Gastroesophageal sphincter (tissue), 4 donors: ENCODE measurements at regions not wholly inside any gene's neighbourhood (a gene's known extent, or its start where the extent isn't known, plus 50 kb on each side); places are given as distances from the start of the nearest gene placed in this dataset.

Experiments
- ATAC-seq: fragments of 150-250 bp; one replicate; pipeline ENCODE4 v1.9.1; 2016; ENCODE audit warnings: mild to moderate bottlenecking, moderate library complexity
- H3K27ac ChIP-seq, 4 donors: fragments of 200-600 bp; sonication (generic) in 3 of 4; 1 replicate in 3 of 4; 2 replicates in 1 of 4; pipeline ENCODE4 v1.5.1; 2016 to 2019
- H3K27me3 ChIP-seq: fragments of 200-600 bp; sonication (generic); one replicate; pipeline ENCODE4 v1.5.1; 2019
- H3K36me3 ChIP-seq, 2 donors: fragments of 200-600 bp; sonication (generic); one replicate each; pipeline ENCODE4 v1.5.1; 2019; ENCODE audit warnings: control low read depth in 1 of 2
- H3K4me1 ChIP-seq, 3 donors: fragments of 200-600 bp; sonication (generic); 1 replicate in 2 of 3; 2 replicates in 1 of 3; pipeline ENCODE4 v1.5.1; 2016 to 2019; ENCODE audit warnings: control low read depth in 2 of 3
- H3K4me3 ChIP-seq, 2 donors: fragments of 200-600 bp; sonication (generic); one replicate each; pipeline ENCODE4 v1.5.1; 2019; ENCODE audit warnings: mild to moderate bottlenecking in 1 of 2, moderate library complexity in 1 of 2
- H3K9me3 ChIP-seq, 3 donors: fragments of 200-600 bp; sonication (generic); one replicate each; pipeline ENCODE4 v1.5.1; 2017 to 2019; ENCODE audit warnings: control low read depth in 2 of 3
- EP300 ChIP-seq: sonication (generic); formaldehyde crosslinking; IDR thresholded peaks from one replicate; pipeline ENCODE4 v1.6.1; 2017; ENCODE audit warnings: antibody characterized with exemption, mild to moderate bottlenecking
- POLR2A ChIP-seq, 2 donors: fragments of 450-650 bp; IDR thresholded peaks; one replicate each; pipeline ENCODE4 v1.6.1; 2017; ENCODE audit warnings: antibody characterized with exemption in 2 of 2, mild to moderate bottlenecking in 2 of 2, moderate library complexity in 1 of 2
- POLR2AphosphoS5 ChIP-seq: sonication (generic); formaldehyde crosslinking; IDR thresholded peaks from one replicate; pipeline ENCODE4 v1.6.1; 2017; ENCODE audit warnings: antibody characterized with exemption
- WGBS, 2 donors: methylation state at CpG; one replicate each; pipeline ENCODE4 v1.1.5; 2018; ENCODE audit warnings: low coverage in 1 of 2; 5-methylcytosine and 5-hydroxymethylcytosine counted together
- TF ChIP-seq, protein P1 (sequence below), 4 experiments: fragments of 200-600 bp in 2 of 4; fragments of 450-650 bp in 2 of 4; sonication (generic) in 1 of 4; IDR thresholded peaks; one replicate each; pipeline ENCODE4 v1.5.1; 2017 to 2019; ENCODE audit warnings: antibody characterized with exemption in 4 of 4, mild to moderate bottlenecking in 2 of 4, moderate library complexity in 2 of 4

DNA sequence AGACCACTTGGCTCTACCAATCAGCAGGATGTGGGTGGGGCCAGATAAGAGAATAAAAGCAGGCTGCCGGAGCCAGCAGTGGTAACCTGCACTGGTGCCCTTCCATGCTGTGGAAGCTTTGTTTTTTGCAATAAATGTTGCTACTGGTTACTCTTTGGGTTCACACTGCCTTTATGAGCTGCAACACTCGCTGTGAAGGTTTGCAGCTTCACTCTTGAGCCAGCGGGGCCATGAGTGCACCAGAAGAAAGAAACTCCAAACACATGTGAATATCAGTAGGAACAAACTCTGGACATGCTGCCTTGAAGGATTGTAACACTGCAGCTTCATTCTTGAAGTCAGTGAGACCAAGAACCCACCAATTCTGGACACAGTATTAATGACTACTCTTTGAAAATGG, 89.9 kb upstream of the MBOAT1 start:
- no peaks in the 10 kb centered on the region for H3K9me3 ChIP-seq
- TF ChIP-seq POLR2AphosphoS5, result no peak

DNA sequence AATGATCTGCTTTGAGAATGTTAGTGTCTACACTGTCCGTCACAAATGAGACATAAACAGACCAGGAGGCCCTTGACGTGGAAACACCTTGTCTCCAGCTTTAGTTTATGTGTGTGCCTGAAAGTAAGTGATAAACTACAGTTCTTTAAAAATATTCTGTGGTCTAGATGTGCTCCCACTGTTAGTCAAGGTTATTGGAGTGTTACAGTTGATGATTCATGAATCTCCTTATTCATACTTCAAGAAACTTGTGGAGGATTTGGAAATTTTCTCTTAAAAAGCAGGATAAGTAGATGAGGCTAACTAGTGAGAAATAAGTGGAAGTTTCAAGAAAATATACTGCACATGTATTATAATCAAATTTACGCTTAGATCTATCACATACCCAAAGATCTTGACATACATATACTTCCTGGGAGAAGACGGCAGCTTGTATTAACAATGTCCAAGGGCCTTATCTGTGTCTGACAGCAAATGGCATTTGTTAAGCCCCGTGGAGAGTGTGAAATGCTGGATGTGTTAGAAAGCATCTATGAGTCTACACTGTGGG, 90.5 kb upstream of the MBOAT1 start:
- no peak overlapping the region for H3K27ac ChIP-seq
- no peaks in the 10 kb centered on the region for H3K36me3 ChIP-seq
- H3K4me1 ChIP-seq, result no peaks in the 10 kb centered on the region
- no peak for ATAC-seq
- H3K4me3 ChIP-seq, result no peak overlapping the region
- H3K9me3 ChIP-seq, result no peaks in the 10 kb centered on the region
- 42 to 45% methylated on average over 5 of the region's 5 CpGs for WGBS, 2 donors
- no peak for TF ChIP-seq POLR2AphosphoS5
- no peak for TF ChIP-seq EP300
- TF ChIP-seq POLR2A (IDR thresholded peaks at IDR 0.05), result no peak
- TF ChIP-seq, protein P1, sequence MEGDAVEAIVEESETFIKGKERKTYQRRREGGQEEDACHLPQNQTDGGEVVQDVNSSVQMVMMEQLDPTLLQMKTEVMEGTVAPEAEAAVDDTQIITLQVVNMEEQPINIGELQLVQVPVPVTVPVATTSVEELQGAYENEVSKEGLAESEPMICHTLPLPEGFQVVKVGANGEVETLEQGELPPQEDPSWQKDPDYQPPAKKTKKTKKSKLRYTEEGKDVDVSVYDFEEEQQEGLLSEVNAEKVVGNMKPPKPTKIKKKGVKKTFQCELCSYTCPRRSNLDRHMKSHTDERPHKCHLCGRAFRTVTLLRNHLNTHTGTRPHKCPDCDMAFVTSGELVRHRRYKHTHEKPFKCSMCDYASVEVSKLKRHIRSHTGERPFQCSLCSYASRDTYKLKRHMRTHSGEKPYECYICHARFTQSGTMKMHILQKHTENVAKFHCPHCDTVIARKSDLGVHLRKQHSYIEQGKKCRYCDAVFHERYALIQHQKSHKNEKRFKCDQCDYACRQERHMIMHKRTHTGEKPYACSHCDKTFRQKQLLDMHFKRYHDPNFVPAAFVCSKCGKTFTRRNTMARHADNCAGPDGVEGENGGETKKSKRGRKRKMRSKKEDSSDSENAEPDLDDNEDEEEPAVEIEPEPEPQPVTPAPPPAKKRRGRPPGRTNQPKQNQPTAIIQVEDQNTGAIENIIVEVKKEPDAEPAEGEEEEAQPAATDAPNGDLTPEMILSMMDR (IDR thresholded peaks at IDR 0.05), result no peak
- H3K27me3 ChIP-seq, result no peaks in the 10 kb centered on the region

More for the DNA sequence above, 89.9 kb upstream of the MBOAT1 start:
- no peaks in the 10 kb centered on the region for H3K36me3 ChIP-seq
- H3K27me3 ChIP-seq, result no peaks in the 10 kb centered on the region
- H3K27ac ChIP-seq, result no peak overlapping the region
- no peak for ATAC-seq
- 0 to 83% methylated on average over 1 of the region's 3 CpGs for WGBS, 2 donors
- no peaks in the 10 kb centered on the region for H3K4me1 ChIP-seq
- H3K4me3 ChIP-seq, result no peak overlapping the region

DNA sequence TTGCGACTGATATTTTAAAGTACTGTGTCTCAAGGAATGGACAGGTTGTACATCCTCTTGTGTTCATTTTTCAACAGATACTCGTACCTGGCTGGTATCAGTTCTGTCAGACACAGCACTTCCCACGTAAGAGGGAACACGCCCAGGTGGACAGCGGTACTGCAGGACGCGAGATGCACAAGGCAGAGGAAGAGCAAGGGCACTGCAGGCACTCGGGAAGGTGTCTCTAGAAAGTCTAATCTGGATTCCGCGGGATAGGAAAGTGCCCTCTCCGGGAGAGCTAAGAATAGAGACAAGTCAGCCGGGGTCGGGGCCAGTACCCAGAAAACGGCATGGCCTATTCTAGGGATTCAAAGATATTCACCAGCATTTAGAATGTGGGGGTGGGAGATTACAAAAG, 94.2 kb upstream of the MBOAT1 start:
- no peak overlapping the region for H3K4me3 ChIP-seq
- H3K27ac ChIP-seq, result no peak overlapping the region
- no peaks in the 10 kb centered on the region for H3K36me3 ChIP-seq
- no peaks in the 10 kb centered on the region for H3K27me3 ChIP-seq
- no peak for TF ChIP-seq POLR2A (IDR thresholded peaks at IDR 0.05)
- no peak for TF ChIP-seq POLR2AphosphoS5
- TF ChIP-seq, protein P1 (IDR thresholded peaks at IDR 0.05), result no peak
- TF ChIP-seq EP300, result no peak
- no peaks in the 10 kb centered on the region for H3K4me1 ChIP-seq
- H3K9me3 ChIP-seq, result no peaks in the 10 kb centered on the region
- WGBS, 2 donors, result 79 to 81% methylated on average over 7 to 12 of the region's 14 CpGs
- ATAC-seq, result no peak

DNA sequence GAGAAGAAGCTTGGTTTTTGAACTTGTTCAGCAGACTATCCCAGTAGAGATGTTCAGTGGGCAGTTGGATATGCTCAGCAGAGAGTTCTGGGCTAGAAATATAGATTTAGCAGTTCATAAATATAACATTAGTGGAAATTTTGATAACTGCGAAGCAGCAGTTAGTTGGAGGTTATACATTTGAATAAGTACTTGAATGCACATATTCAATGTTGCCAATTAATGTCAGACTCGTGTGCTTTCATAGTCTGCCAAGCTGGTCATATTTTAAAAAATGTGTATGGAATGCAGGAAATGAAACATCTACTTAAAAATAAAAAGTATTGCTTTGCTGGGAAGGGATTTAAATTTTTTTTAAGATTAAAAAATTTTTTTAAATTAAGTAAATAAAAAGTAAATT, 92.5 kb upstream of the E2F3 start:
- WGBS, 2 donors, result 31 to 42% methylated on average over 2 of the region's 2 CpGs
- no peak for ATAC-seq
- no peak overlapping the region for H3K4me3 ChIP-seq

DNA sequence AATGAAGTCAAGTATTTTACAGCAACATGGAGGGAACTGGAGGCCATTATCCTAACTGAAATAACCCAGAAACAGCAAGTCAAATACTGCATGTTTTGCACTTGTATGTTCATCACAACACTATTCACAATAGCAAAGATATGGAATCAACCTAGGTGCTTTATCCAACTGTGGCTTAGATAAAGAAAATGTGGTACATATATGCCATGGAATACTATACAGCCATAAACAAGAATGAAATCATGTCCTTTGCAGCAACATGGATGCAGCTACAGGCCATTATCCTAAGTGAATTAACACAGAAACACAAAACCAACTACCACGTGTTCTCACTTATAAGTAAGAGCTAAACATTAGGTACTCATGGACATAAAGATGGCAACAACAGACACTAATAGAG, 91.5 kb upstream of the E2F3 start:
- no peaks in the 10 kb centered on the region for H3K36me3 ChIP-seq
- H3K9me3 ChIP-seq, result no peaks in the 10 kb centered on the region
- ATAC-seq, result no peak
- no peaks in the 10 kb centered on the region for H3K4me1 ChIP-seq
- 67 to 80% methylated on average over 1 of the region's 1 CpG for WGBS, 2 donors
- H3K27me3 ChIP-seq, result no peaks in the 10 kb centered on the region
- H3K4me3 ChIP-seq, result no peak overlapping the region
- TF ChIP-seq POLR2AphosphoS5 (no peak), EP300 (no peak), POLR2A (IDR thresholded peaks at IDR 0.05) (no peak)
- TF ChIP-seq, protein P1 (IDR thresholded peaks at IDR 0.05), result no peak
- H3K27ac ChIP-seq, result no peak overlapping the region

More for the DNA sequence above, 92.5 kb upstream of the E2F3 start:
- H3K36me3 ChIP-seq, result no peaks in the 10 kb centered on the region
- H3K4me1 ChIP-seq, result no peaks in the 10 kb centered on the region
- TF ChIP-seq, protein P1 (IDR thresholded peaks at IDR 0.05), result no peak
- no peaks in the 10 kb centered on the region for H3K9me3 ChIP-seq
- no peak overlapping the region for H3K27ac ChIP-seq
- no peaks in the 10 kb centered on the region for H3K27me3 ChIP-seq
